HepG2 (cell line): ENCODE measurements at regions not wholly inside any gene's neighbourhood (a gene's known extent, or its start where the extent isn't known, plus 50 kb on each side); places are given as distances from the start of the nearest gene placed in this dataset.

Experiments used
- ATAC-seq: fragments of 200-7000 bp; cut with Tn5 transposase; 3 replicates; pipeline ENCODE4 v1.9.1; 2020; ENCODE audit warnings: mild to moderate bottlenecking, moderate library complexity
- BruUV-seq: library from RNA; stranded (reverse); fragments of 400-500 nt; replicated peaks from 2 replicates; lab custom pipeline; 2021; lab: Mats Ljungman, UMichigan
- CTCF ChIA-PET: fragments of 300-600 bp; formaldehyde crosslinking; extraction: SDS; loops from one replicate; lab custom pipeline; 2021; ENCODE audit warnings: low total read pairs, inconsistent platforms, low intra/inter-chr PET ratio; lab: Yijun Ruan, JAX
- POLR2A ChIA-PET: fragments of 350-600 bp; sonication (Branson Sonifier 250); formaldehyde crosslinking; loops from one replicate; lab custom pipeline; 2020; ENCODE audit warnings: antibody characterized with exemption, inconsistent platforms; lab: Yijun Ruan, JAX
- DNase-seq: peaks from one replicate; pipeline ENCODE4 v3.0.0-alpha.2; 2015; ENCODE audit warnings: low spot score
- FAIRE-seq: peaks from 3 replicates; lab custom pipeline; 2011; peaks lifted over from hg19 to GRCh38; lab: Jason Lieb, UNC
- H2AFZ ChIP-seq: one replicate; pipeline ENCODE4 v1.6.1; 2011; ENCODE audit warnings: low read length, inconsistent platforms
- H3K27ac ChIP-seq: fragments of 300-600 bp; 3 replicates; pipeline ENCODE4 v1.8.0; 2011; ENCODE audit warnings: mixed run types, mild to moderate bottlenecking, mixed read lengths, low read length, inconsistent platforms; ENCODE audit not compliant: insufficient read depth; ENCODE audit errors: extremely low read length
- H3K27me3 ChIP-seq, 2 experiments: fragments of 200-600 bp in 1 of 2; 2 replicates in 1 of 2; 3 replicates in 1 of 2; pipeline versions ENCODE4 v1.6.0 to v1.8.0; 2011; ENCODE audit warnings: low read length in 2 of 2, mild to moderate bottlenecking in 2 of 2, moderate library complexity in 2 of 2, inconsistent platforms in 1 of 2; ENCODE audit not compliant: insufficient read depth in 2 of 2, control insufficient read depth in 1 of 2
- H3K36me3 ChIP-seq, 2 experiments: fragments of 200-600 bp in 1 of 2; replicated peaks in 1 of 2; 2 replicates in 1 of 2; 3 replicates in 1 of 2; pipeline versions ENCODE4 v1.5.1 to v1.8.0; 2011; ENCODE audit warnings: low read length in 2 of 2, inconsistent platforms in 1 of 2; ENCODE audit not compliant: insufficient read depth in 2 of 2, control insufficient read depth in 1 of 2
- H3K4me1 ChIP-seq: 2 replicates; pipeline ENCODE4 v1.5.1; 2012; ENCODE audit warnings: low read length, inconsistent platforms; ENCODE audit not compliant: insufficient read depth
- H3K4me2 ChIP-seq: 2 replicates; pipeline ENCODE4 v1.6.0; 2011; ENCODE audit warnings: low read depth, low read length, inconsistent platforms
- H3K4me3 ChIP-seq, 3 experiments: fragments of 200-600 bp in 1 of 3; sonication (generic), shearing (Covaris generic) in 1 of 3; replicated peaks in 1 of 3; 2 replicates each; pipeline ENCODE4 v1.5.1; 2011 to 2016; ENCODE audit warnings: low read length in 3 of 3, inconsistent platforms in 2 of 3, low read depth in 2 of 3, mild to moderate bottlenecking in 2 of 3, control low read depth in 1 of 3, mixed read lengths in 1 of 3; ENCODE audit not compliant: insufficient read depth in 1 of 3
- H3K79me2 ChIP-seq: one replicate; pipeline ENCODE4 v1.6.1; 2011; ENCODE audit warnings: low read length, inconsistent platforms; ENCODE audit not compliant: insufficient read depth
- H3K9ac ChIP-seq: 2 replicates; pipeline ENCODE4 v1.6.0; 2011; ENCODE audit warnings: mild to moderate bottlenecking, low read depth, low read length, inconsistent platforms; ENCODE audit not compliant: insufficient read depth
- H3K9me3 ChIP-seq: 2 replicates; pipeline ENCODE4 v1.5.1; 2012; ENCODE audit warnings: mild to moderate bottlenecking, low read length
- H4K20me1 ChIP-seq: 2 replicates; pipeline ENCODE4 v1.6.0; 2011; ENCODE audit warnings: inconsistent platforms, mild to moderate bottlenecking, low read length, moderate library complexity; ENCODE audit not compliant: insufficient read depth
- AFF4 ChIP-seq: sonication (generic); formaldehyde crosslinking; IDR thresholded peaks from 2 replicates; pipeline ENCODE4 v1.4.0; 2020; ENCODE audit warnings: missing genetic modification reagents
- ATF3 ChIP-seq: sonication (generic); formaldehyde crosslinking; IDR thresholded peaks from 2 replicates; pipeline ENCODE4 v1.4.0; 2020; ENCODE audit warnings: missing genetic modification reagents
- HES4 ChIP-seq: sonication (generic); formaldehyde crosslinking; IDR thresholded peaks from 2 replicates; pipeline ENCODE4 v1.9.0; 2021; ENCODE audit warnings: mild to moderate bottlenecking, missing genetic modification reagents, borderline replicate concordance
- NR2F2 ChIP-seq: IDR thresholded peaks from 2 replicates; pipeline ENCODE4 v1.6.1; 2012; ENCODE audit warnings: low read depth, inconsistent platforms, borderline replicate concordance
- THAP9 ChIP-seq: sonication (generic); formaldehyde crosslinking; IDR thresholded peaks from 2 replicates; pipeline ENCODE4; 2020; ENCODE audit warnings: missing genetic modification reagents, mild to moderate bottlenecking, borderline replicate concordance
- ZGPAT ChIP-seq: IDR thresholded peaks from 2 replicates; pipeline ENCODE4 v1.6.1; 2016; ENCODE audit warnings: mild to moderate bottlenecking
- ZNF101 ChIP-seq: sonication (generic); formaldehyde crosslinking; IDR thresholded peaks from 2 replicates; pipeline ENCODE4 v1.4.0; 2020; ENCODE audit warnings: mild to moderate bottlenecking, low read depth, missing genetic modification reagents, borderline replicate concordance
- ZNF468 ChIP-seq: sonication (generic); formaldehyde crosslinking; IDR thresholded peaks from 2 replicates; pipeline ENCODE4 v1.8.0; 2022; ENCODE audit warnings: mild to moderate bottlenecking, moderate library complexity, missing genetic modification reagents
- ZNF672 ChIP-seq: sonication (generic); formaldehyde crosslinking; IDR thresholded peaks from 2 replicates; pipeline ENCODE4 v1.8.1; 2022; ENCODE audit warnings: missing genetic modification reagents
- ZNF740 ChIP-seq: sonication (generic); formaldehyde crosslinking; IDR thresholded peaks from 2 replicates; pipeline ENCODE4 v1.4.0; 2020; ENCODE audit warnings: missing genetic modification reagents
- WGBS: methylation state at CpG from one replicate; pipeline ENCODE4 v1.1.6; 2017; ENCODE audit warnings: low lambda C conversion rate; 5-methylcytosine and 5-hydroxymethylcytosine counted together
- in situ Hi-C: cut with HindIII; loops from 2 replicates; pipeline ENCODE4 v1.10.0; 2017; ENCODE audit warnings: low pct_unique_long_range_greater_than_20kb; ENCODE audit not compliant: extremely low pct_ligation_motif_present
- intact Hi-C: fragments of 100-400 bp; cut with micrococcal nuclease; formaldehyde crosslinking; loops from one replicate; pipeline ENCODE4 v1.10.0; 2022; ENCODE audit not compliant: unreplicated experiment

GRCh38 chr22:27541836-27542235 lies 259.7 kb downstream of the MN1 start:
- H3K79me2 ChIP-seq: no peaks in the 10 kb centered on the region
- H3K27me3 ChIP-seq: peaks cover 0 to 27% of the 10 kb centered on the region in 2 experiments; a peak in 2 of 5 replicates
- no peaks in the 10 kb centered on the region for H3K9me3 ChIP-seq
- H3K9ac ChIP-seq: no peak overlapping the region
- H3K36me3 ChIP-seq: no peaks in the 10 kb centered on the region
- WGBS: 41% methylated on average over 14 of the region's 14 CpGs
- no peaks in the 10 kb centered on the region for H4K20me1 ChIP-seq
- ATAC-seq (no peak), FAIRE-seq (no peak), DNase-seq (no peak)
- TF ChIP-seq HES4 (CRISPR knock-in tag) (no peak), NR2F2 (no peak), ATF3 (no peak), ZNF468 (no peak), ZGPAT (no peak), ZNF101 (no peak), ZNF740 (CRISPR knock-in tag) (no peak), THAP9 (no peak), AFF4 (CRISPR knock-in tag) (no peak), ZNF672 (CRISPR knock-in tag) (no peak)
- H3K27ac ChIP-seq: no peak overlapping the region
- no TSS peak for BruUV-seq
- intact Hi-C loops (no loop called here), in situ Hi-C loops (no loop called here)
- no peak overlapping the region for H3K4me2 ChIP-seq
- no peak overlapping the region for H3K4me3 ChIP-seq
- CTCF ChIA-PET: no interaction called here
- H2AFZ ChIP-seq: no peak overlapping the region
- POLR2A ChIA-PET: no interaction called here
- no peaks in the 10 kb centered on the region for H3K4me1 ChIP-seq
